ENCODE measurements at regions not wholly inside any gene's neighbourhood (a gene's known extent, or its start where the extent isn't known, plus 50 kb on each side); places are given as distances from the start of the nearest gene placed in this dataset.

DNA sequence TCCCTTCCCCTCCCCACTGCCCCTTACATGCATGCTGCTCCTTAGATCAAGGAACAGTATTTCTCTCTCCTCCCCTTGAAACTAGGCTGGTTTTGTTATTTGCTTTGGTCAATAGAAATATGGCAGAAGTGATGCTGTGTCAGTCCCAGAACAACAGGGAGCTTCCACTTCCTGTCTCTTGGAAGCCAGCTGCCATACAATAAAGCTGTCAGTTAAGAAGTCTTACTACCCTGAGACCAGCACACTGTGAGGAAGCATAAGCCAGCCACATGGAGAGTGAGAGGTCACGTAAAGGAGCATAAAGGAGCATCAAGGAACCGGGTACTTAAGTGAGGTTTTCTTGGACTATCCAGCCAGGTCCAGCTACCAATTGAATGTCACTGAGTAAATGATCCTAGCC lies 126.6 kb downstream of the NOL4 start:
- no peak overlapping the region for H3K4me3 Mint-ChIP-seq
- peaks cover 0 to 4% of the 10 kb centered on the region in 2 donors for H3K9me3 Mint-ChIP-seq
- no peaks in the 10 kb centered on the region for H3K36me3 Mint-ChIP-seq (ENCODE audit: insufficient read depth)
- no peak overlapping the region for H3K27ac Mint-ChIP-seq
- H3K4me1 Mint-ChIP-seq (ENCODE audit: low read depth in 2 of 2), result no peaks in the 10 kb centered on the region
- no peak for ATAC-seq (replicated peaks)
- H3K27me3 Mint-ChIP-seq, result no peaks in the 10 kb centered on the region
- DNase-seq, result no peak

DNA sequence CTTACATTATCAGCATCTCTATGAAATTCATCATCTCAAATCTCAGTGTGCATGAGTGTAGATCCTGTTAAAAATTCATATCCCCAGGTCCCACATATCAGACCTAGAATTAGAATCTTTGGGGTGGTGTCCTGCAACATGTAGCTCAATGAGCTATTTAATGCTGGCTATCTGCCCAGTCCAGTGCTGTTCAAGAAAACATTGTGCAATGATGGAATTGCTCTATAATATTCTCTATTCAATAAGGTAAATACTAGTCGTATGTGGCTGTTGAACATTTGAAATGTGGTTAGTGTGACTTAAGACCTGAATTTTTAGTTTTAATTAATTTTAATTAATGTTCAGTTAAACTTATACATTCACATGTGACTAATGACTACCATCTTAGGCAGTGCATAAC lies 127.4 kb downstream of the NOL4 start:
- no peaks in the 10 kb centered on the region for H3K27me3 Mint-ChIP-seq
- no peak overlapping the region for H3K4me3 Mint-ChIP-seq

DNA sequence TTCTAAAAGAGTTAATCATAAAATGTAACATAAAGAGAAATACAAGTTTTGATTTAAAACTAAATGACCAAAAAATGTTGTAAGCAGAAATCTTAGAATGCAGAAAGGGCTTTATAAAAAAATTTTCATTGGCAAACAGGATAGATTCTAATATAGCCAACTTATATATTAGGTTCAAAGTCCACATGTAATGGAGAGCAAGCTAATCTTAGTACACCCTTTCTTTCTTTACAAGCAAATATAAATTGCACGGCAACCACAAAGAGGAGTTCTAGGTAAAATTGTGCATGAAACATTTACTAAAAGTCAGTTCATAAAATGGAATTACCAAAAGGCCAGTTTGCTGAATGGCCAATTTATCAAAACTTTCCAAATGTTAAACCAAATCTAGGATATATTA lies 130.6 kb downstream of the NOL4 start:
- no peaks in the 10 kb centered on the region for H3K36me3 Mint-ChIP-seq (ENCODE audit: insufficient read depth)
- H3K27me3 Mint-ChIP-seq, result no peaks in the 10 kb centered on the region
- H3K4me1 Mint-ChIP-seq (ENCODE audit: low read depth in 2 of 2), result no peaks in the 10 kb centered on the region
- no peak overlapping the region for H3K4me3 Mint-ChIP-seq
- peaks cover 0 to 11% of the 10 kb centered on the region in 2 donors for H3K9me3 Mint-ChIP-seq
- DNase-seq, result no peak
- no peak overlapping the region for H3K27ac Mint-ChIP-seq
- ATAC-seq (replicated peaks), result no peak

More for the DNA sequence above, 127.4 kb downstream of the NOL4 start:
- Mint-ChIP-seq H3K27ac (no peak overlapping the region), H3K36me3 (ENCODE audit: insufficient read depth) (no peaks in the 10 kb centered on the region), H3K4me1 (ENCODE audit: low read depth in 2 of 2) (no peaks in the 10 kb centered on the region), H3K9me3 (peaks cover 0 to 4% of the 10 kb centered on the region in 2 donors)
- no peak for DNase-seq
- no peak for ATAC-seq (replicated peaks)

DNA sequence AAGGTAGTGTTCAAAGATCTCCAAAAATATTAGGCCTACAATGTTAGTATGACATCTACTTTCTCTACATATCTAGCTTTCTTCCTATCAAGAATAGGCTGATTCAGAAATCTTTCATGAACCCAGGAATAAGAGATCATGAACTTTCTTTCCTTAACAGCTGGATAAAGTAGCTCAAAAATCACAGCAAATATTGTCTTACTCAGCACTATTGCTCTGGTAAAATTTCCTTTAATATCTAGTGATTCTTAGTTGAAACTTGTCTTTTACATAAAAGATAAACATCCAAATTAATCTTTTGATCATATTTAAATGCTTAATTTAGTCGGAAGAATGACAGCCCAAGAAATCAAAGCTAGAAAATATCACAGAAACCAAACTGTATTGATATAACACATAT lies 131.9 kb downstream of the NOL4 start:
- Mint-ChIP-seq H3K27ac (no peak overlapping the region), H3K36me3 (ENCODE audit: insufficient read depth) (no peaks in the 10 kb centered on the region), H3K9me3 (peaks cover 0 to 11% of the 10 kb centered on the region in 2 donors), H3K27me3 (no peaks in the 10 kb centered on the region), H3K4me3 (no peak overlapping the region), H3K4me1 (ENCODE audit: low read depth in 2 of 2) (no peaks in the 10 kb centered on the region)
- ATAC-seq (replicated peaks) (no peak), DNase-seq (no peak)

DNA sequence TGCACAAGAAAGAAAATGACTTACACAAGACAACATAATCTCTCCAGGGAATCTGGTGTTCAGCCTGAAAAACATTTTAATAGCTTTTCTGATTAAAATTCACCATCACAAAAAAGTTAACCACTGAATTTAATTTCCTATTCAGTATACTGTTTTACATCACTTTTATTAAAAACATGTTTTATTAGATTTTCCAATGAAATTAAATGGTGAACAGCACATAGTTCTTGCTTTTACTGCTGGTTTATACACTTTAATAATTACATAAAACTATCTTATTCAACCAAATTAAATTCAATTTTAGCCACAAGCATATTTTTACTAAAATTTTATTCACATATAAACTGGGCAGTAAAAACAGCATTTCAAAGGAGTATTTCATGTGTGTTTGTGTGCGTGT lies 138.3 kb downstream of the NOL4 start:
- no peak for DNase-seq
- Mint-ChIP-seq H3K27me3 (no peaks in the 10 kb centered on the region), H3K4me3 (no peak overlapping the region), H3K9me3 (peaks cover 8 to 11% of the 10 kb centered on the region in 2 donors), H3K27ac (no peak overlapping the region), H3K4me1 (ENCODE audit: low read depth in 2 of 2) (no peaks in the 10 kb centered on the region), H3K36me3 (ENCODE audit: insufficient read depth) (no peaks in the 10 kb centered on the region)
- ATAC-seq (replicated peaks), result no peak

DNA sequence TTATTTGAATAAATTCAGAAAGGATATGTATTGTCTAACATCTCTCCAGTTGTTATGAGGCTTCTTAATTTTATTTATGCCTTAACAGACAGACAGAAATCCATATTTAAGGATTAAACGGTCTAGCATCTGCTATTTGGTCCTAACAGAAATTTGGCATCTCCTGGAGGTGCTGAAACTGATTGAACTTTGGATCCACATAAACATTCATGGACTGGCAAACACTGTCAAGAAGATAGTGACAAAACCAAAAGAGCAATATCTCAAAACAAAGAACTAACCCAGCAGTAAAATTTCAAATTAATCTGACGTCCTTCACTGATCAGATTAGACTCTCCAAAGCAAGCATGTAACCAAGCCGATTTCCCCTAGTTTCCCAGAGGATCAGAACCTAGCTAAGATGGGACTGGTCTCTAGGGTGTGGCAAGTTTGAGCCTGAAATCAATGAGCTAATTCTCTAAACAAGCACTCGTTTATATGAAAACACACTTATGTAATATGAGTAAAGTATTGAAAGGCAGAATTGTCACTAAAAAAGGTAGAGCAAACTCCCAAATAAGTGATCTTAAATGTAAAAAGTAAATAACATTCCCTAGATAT lies 139.5 kb downstream of the NOL4 start:
- H3K27ac Mint-ChIP-seq, result no peak overlapping the region
- H3K4me1 Mint-ChIP-seq (ENCODE audit: low read depth in 2 of 2), result no peaks in the 10 kb centered on the region
- H3K36me3 Mint-ChIP-seq (ENCODE audit: insufficient read depth), result no peaks in the 10 kb centered on the region
- DNase-seq (no peak), ATAC-seq (replicated peaks) (no peak)
- H3K9me3 Mint-ChIP-seq, result peaks cover 6 to 9% of the 10 kb centered on the region in 2 donors
- H3K27me3 Mint-ChIP-seq, result no peaks in the 10 kb centered on the region
- H3K4me3 Mint-ChIP-seq, result no peak overlapping the region

DNA sequence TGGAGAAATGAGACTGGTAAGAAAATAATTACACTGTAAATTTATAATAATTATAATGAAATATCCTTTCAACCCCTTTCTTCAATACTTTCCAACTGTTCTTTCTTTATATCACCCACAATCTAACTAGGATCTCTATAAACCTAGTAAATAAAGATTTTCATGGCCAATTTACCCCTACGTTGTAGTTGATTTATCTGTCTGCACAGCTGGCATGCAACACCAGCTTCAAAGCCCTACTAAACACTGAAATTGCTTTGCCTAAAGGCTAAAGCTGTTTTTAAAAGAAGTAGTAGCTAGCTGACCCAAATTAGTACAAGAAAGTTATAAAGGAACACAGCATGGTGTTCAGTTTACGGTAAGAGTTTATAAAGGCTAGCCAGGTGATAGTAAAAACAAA lies 140.1 kb downstream of the NOL4 start:
- no peak for DNase-seq
- Mint-ChIP-seq H3K4me1 (ENCODE audit: low read depth in 2 of 2) (no peaks in the 10 kb centered on the region), H3K27ac (no peak overlapping the region), H3K9me3 (peaks cover 5 to 15% of the 10 kb centered on the region in 2 donors), H3K4me3 (no peak overlapping the region), H3K36me3 (ENCODE audit: insufficient read depth) (no peaks in the 10 kb centered on the region), H3K27me3 (no peaks in the 10 kb centered on the region)
- no peak for ATAC-seq (replicated peaks)

DNA sequence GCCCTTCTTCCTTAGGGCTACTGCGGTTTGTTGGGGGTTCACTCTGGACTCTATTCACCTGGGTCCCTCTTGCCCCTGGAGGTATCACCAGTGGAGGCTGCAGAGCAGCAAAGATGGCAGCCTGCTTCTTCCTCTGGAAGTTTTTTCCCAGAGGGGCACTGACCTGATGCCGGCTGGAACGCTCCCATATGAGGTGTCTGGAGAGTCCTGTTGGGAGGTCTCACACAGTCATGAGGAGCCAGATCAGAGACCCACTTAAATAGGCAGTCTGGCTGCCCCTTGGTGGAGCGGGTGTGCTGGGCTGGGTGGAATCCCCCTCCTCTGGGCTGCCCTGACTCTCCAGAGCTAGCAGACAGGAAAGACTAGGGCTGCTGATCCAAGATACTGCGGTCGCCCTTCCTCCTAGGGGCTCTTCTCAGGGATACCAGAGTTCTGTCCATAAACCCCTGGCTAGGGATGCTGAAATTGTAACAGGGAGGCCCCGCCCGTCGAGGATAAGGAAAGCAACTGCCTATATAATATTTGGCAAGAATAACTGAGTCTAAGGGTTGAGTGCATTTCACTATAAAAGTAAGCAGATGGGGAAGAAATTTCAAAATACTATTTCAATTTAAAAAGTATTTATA lies 140.7 kb downstream of the NOL4 start:
- no peak for DNase-seq
- Mint-ChIP-seq H3K4me3 (no peak overlapping the region), H3K27me3 (no peaks in the 10 kb centered on the region), H3K27ac (no peak overlapping the region), H3K9me3 (peaks cover 7 to 20% of the 10 kb centered on the region in 2 donors), H3K4me1 (ENCODE audit: low read depth in 2 of 2) (no peaks in the 10 kb centered on the region), H3K36me3 (ENCODE audit: insufficient read depth) (no peaks in the 10 kb centered on the region)
- no peak for ATAC-seq (replicated peaks)

DNA sequence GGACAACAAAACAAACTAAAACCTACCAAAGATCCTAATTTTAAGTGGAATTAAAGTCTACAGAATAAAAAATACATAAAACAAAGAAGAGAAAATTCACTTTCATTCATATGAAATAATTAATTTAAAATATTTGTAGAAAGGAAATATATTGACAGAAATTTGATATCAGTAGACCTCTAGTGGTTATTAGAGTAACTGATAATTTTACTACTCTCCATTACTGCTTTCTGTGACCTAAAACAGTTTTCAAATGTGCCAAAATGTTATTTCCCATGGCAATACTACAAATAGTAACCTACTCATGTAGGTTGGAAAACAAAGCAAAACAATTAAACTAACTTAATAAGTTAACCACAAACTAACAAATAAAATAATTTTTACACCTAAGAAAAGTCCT lies 147.1 kb downstream of the NOL4 start:
- no peaks in the 10 kb centered on the region for H3K36me3 Mint-ChIP-seq (ENCODE audit: insufficient read depth)
- H3K9me3 Mint-ChIP-seq, result peaks cover 2 to 12% of the 10 kb centered on the region in 2 donors
- no peak overlapping the region for H3K4me3 Mint-ChIP-seq
- H3K27me3 Mint-ChIP-seq, result no peaks in the 10 kb centered on the region
- no peaks in the 10 kb centered on the region for H3K4me1 Mint-ChIP-seq (ENCODE audit: low read depth in 2 of 2)
- no peak for DNase-seq
- no peak for ATAC-seq (replicated peaks)
- H3K27ac Mint-ChIP-seq, result no peak overlapping the region

DNA sequence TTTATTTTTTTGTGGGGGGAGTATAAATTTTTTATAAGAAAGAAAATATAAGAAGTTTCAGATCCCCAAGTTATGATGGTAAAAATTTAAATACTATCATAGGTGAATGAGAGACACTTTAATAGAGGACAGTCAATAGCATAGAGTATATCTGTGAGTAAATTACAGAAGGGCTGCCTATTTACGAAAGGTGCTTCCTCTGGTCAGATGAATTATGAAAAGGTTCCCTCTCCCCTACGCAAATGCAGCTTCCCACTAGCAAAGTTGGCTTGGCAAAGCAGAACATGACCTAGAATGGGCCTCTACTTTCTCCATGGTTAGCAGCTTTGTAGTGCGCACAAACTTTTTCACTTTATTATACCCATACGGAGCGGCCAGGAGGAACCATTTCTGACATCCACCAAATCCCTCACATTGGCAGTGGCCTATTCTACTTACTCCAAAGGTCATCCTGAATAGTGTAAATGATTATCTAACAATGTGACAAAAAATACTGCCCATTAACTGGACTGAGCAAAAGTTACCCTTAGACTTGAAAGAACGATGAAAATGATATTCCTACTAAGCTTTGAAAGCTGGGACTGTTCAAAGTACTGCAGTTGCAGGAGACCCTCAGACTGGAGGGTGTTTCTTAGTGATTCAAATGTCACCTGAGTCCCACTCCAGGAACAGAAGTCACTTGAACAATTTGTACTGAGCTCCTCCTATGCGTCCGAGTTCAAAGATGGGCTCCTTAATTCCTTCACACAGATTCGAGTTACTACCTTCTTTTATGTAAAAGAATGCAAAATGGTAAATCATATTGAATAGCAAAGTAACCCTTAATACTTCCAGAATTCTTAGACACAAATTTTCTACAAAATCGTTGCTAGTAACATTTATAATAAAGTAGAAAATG lies 148.5 kb downstream of the NOL4 start:
- Mint-ChIP-seq H3K27ac (no peak overlapping the region), H3K9me3 (peaks cover 2 to 12% of the 10 kb centered on the region in 2 donors), H3K27me3 (no peaks in the 10 kb centered on the region), H3K4me1 (ENCODE audit: low read depth in 2 of 2) (no peaks in the 10 kb centered on the region), H3K4me3 (no peak overlapping the region), H3K36me3 (ENCODE audit: insufficient read depth) (no peaks in the 10 kb centered on the region)
- DNase-seq, result no peak
- no peak for ATAC-seq (replicated peaks)

DNA sequence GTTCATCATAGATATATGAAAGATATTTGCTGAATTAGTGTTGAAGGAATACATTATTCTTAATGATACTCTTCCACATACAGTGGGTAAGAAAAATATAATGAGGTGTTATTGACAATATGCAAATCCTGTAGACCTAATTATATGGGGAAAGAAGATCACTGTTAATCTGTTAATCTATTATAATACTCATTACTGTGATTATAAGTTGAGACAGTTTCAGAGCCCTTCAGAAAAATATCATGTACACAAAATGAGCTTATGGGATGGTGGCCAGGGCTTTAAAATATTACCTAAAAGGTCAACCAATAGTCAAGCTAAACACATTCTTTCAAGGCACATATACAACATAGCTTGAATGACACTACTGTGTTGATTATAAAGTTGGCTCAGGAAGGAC lies 163.5 kb downstream of the NOL4 start:
- no peak overlapping the region for H3K4me3 Mint-ChIP-seq
- no peak overlapping the region for H3K27ac Mint-ChIP-seq
- DNase-seq (no peak), ATAC-seq (replicated peaks) (no peak)
- H3K9me3 Mint-ChIP-seq, result peaks cover 10 to 22% of the 10 kb centered on the region in 2 donors
- H3K27me3 Mint-ChIP-seq, result no peaks in the 10 kb centered on the region
- no peaks in the 10 kb centered on the region for H3K4me1 Mint-ChIP-seq (ENCODE audit: low read depth in 2 of 2)
- H3K36me3 Mint-ChIP-seq (ENCODE audit: insufficient read depth), result no peaks in the 10 kb centered on the region

DNA sequence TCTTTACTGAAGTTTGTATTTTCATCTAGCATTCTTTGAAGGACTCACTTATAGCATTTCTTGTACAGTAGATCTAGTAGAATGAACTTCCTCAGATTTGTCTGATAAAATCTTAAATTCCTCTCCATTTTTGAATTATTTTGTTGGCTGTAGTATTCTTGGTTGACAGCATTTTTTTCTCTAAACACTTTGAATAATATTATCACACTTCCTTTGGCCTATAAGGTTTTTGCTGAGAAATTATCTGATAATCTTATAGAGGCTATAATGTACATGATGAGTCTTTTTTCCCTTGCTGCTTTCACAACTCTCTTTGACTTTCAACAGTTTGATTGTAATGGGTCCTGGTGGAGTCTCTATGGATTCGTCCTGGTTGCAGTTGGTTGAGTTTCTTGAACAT lies 169.5 kb downstream of the NOL4 start:
- no peak for DNase-seq
- no peaks in the 10 kb centered on the region for H3K36me3 Mint-ChIP-seq (ENCODE audit: insufficient read depth)
- no peak overlapping the region for H3K4me3 Mint-ChIP-seq
- H3K9me3 Mint-ChIP-seq, result peaks cover 17 to 37% of the 10 kb centered on the region in 2 donors
- no peaks in the 10 kb centered on the region for H3K4me1 Mint-ChIP-seq (ENCODE audit: low read depth in 2 of 2)
- no peak for ATAC-seq (replicated peaks)
- H3K27ac Mint-ChIP-seq, result no peak overlapping the region
- no peaks in the 10 kb centered on the region for H3K27me3 Mint-ChIP-seq

DNA sequence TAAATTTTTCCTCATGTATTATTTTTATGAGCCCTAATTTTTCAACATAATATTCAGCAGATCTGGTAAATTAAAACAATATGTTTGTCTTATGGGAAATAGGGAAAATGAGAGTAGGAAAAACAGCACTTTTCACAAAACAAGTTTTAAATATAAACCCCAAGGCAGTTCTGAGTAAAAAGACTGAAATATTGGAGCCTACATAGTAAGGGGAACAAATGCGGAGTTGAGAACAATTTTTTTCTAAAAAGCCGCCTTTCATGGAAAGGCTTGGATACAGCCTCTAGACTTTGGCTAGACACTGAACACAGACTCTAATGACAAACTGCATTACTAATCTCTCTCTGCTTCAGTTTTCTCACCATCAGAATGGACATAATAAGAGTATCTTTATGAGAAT lies 174.1 kb downstream of the NOL4 start:
- H3K36me3 Mint-ChIP-seq (ENCODE audit: insufficient read depth), result no peaks in the 10 kb centered on the region
- no peak for ATAC-seq (replicated peaks)
- no peak for DNase-seq
- H3K9me3 Mint-ChIP-seq, result peaks cover 12 to 18% of the 10 kb centered on the region in 2 donors
- no peaks in the 10 kb centered on the region for H3K4me1 Mint-ChIP-seq (ENCODE audit: low read depth in 2 of 2)
- no peak overlapping the region for H3K4me3 Mint-ChIP-seq
- H3K27me3 Mint-ChIP-seq, result no peaks in the 10 kb centered on the region
- no peak overlapping the region for H3K27ac Mint-ChIP-seq

DNA sequence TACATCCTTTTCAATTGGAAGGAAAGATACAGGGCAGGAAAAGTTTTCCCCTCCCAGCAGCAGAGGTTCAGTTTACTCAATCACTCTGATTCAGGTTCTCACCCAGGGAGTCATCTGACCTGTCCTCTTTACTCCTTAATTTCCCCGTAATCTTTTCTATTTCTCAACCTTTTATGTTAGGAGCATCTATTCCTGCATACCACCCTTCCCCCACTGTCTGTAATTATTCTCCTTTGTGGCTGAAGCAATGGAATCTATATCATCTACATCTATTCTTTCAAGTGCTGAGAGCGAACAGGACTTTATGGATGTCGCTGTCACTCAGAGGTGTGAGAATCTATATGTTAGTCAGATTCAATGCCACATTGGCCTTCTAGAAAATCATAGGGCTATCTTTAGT lies 175.2 kb downstream of the NOL4 start:
- Mint-ChIP-seq H3K4me1 (ENCODE audit: low read depth in 2 of 2) (no peaks in the 10 kb centered on the region), H3K9me3 (peaks cover 11 to 19% of the 10 kb centered on the region in 2 donors), H3K36me3 (ENCODE audit: insufficient read depth) (no peaks in the 10 kb centered on the region), H3K27ac (no peak overlapping the region), H3K27me3 (no peaks in the 10 kb centered on the region), H3K4me3 (no peak overlapping the region)
- ATAC-seq (replicated peaks), result no peak
- DNase-seq, result no peak
